SIG-M5 treated with dmso at 0.1 percent for 504 hours (cell line): ENCODE measurements at regions not wholly inside any gene's neighbourhood (a gene's known extent, or its start where the extent isn't known, plus 50 kb on each side); places are given as distances from the start of the nearest gene placed in this dataset.

Source experiments
- DNase-seq: peaks from one replicate; lab custom pipeline; 2025; ENCODE audit not compliant: unreplicated experiment; lab: John Stamatoyannopoulos, UW

- no peak for DNase-seq
Observed at GRCh38 chr7:84821671-84822534, 365.0 kb downstream of the SEMA3D start.

DNA sequence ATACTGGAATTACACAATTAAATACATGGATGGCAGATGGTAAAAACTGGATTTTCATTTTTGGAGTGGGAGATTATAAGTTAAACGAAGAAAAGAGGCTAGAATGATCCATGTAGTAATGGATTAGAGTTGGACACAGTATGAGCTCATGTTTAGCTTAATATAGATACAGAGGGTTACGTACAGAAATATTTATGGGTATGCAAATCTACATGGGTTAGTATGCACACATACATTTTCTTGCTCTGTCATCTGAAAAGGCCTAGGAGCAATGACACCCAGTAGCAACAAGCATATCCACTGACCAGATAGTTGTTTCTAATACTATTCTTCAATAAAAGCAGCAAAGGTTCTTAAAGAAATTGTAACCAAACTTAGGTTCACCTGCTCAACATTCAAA, 366.4 kb downstream of the SEMA3D start:
- DNase-seq, result no peak

DNA sequence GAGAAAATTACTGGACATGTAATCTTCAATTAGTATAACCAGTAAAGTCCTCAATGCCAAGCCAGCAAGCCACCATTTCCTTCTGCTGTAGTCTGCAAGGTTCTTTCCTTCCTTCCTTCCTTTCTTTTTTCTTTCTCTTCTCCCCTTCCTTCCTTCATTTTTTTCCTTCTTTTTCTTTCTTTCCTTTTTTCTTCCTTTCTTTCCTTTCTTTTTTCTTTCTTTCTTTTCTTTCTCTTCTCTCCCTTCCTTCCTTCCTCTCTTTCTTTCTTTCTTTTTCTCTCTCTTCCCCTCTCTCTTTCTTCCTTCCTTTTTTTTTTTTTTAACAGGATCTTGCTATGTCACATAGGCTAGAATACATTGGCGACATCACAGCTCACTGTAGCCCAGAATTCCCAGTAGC, 369.8 kb downstream of the SEMA3D start:
- no peak for DNase-seq

- DNase-seq, result no peak
Observed at GRCh38 chr7:84813376-84813775, 373.5 kb downstream of the SEMA3D start.

DNA sequence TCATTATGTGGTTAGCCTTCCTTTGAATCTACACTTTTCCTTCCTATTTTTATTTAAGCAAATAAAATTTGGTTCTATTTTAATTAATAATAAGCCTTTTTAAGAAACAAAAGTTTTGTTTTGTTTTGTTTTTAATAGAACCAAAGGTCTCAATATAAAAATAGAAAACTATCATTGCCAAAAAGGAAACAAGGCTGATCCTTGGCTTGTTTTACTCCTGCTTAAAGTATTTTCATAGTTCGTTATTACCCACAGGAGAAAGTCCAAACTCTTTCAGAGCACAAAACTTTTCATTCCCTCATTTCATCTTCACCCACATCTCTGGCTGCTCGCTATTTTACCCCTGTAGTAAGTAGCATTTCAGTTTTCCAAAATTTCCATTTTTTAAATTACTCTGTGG, 374.8 kb downstream of the SEMA3D start:
- no peak for DNase-seq

- DNase-seq, result no peak
Observed at GRCh38 chr7:84811362-84811761, 375.5 kb downstream of the SEMA3D start.

- DNase-seq, result no peak
Observed at GRCh38 chr7:84809877-84810276, 377.0 kb downstream of the SEMA3D start.

- DNase-seq, result no peak
Observed at GRCh38 chr7:84803979-84804378, 382.9 kb downstream of the SEMA3D start.

GRCh38 chr7:84801396-84801795, 385.5 kb downstream of the SEMA3D start:
- DNase-seq, result no peak

- DNase-seq, result no peak
Observed at GRCh38 chr7:84800846-84801245, 386.0 kb downstream of the SEMA3D start.

DNA sequence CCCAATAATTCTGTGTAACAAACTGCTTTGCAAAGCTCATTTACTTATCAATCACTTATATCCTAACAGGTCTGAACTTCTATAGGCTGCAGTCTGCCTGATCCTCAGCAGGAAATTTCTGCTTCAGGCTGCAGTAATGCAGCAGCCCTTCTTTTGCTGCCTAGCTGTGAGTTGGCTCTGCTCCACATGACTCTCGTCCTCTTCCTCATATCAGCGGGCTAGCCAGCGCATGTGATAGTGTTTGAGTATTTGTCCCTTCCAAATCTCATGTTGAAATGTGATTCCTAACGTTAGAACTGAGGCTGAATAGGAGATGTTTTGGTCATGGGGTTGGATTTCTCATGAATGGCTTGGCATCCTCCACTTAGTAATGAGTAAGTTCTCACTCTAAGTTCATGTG, 387.8 kb downstream of the SEMA3D start:
- DNase-seq, result no peak

DNA sequence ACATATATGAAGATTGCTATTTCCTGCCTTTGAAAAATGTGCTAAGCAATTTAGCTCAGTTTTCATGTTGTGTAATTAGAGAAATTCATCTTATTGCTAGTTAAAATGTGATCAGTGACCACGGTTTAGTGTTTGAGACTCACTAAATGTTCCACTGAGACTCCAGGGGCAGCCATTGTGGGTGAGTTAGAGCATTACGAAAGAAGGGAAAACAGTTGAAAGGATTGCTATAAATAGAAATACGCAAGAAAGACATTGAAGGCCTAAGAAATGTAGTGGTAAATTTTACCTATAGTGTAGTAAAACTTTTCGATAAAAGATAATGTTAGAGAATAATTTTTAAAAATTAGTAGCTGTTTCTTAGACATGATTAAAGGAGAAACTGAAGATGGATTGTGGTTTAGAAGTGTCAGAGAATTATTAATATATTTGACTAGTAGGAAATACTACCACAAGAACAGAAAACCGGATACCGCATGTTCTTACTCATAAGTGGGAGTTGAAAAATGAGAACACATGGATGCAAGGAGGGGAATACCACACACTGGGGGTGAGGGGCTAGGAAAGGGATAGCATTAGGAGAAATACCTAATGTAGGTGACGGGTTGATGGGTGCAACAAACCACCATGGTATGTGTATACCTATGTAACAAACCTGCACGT, 394.5 kb downstream of the SEMA3D start:
- DNase-seq, result no peak

DNA sequence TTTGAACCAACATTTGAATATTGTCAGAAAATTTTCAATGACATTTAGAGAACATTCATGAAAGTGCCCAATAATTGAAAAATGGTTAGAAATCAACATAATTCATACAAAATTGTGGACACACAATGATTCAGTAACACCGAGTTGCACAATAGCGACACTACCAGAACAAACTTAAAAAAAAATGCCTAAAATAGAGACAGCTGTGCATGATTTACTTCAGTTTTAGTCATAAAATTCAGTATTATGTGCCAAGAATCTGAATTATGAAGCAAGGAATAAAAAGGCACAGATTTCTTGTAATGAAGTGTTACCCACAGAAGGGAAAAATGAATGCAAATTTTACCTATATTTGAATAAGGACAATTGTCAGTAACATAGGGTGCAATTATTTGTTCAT, 396.0 kb downstream of the SEMA3D start:
- no peak for DNase-seq

DNA sequence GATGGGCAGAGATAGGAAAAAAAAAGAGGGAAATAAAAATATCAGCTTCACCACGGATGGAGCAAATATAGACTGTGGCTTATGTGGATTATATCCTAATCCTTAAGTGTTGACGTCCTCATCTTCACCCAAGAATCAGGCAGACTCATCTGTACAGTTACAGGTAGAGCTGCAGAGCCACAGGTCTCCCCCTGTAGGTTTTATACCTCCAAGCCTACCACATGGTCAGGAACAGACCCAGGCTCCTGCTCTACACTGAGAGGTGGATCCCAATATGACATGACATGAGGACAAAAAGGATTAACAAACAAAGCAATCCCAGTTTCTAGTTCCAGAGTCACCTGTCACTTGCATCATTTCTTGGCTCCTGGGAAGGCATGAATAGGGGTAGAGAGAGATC, 400.8 kb downstream of the SEMA3D start:
- DNase-seq, result no peak

GRCh38 chr7:84784450-84784849, 402.4 kb downstream of the SEMA3D start:
- DNase-seq, result no peak

GRCh38 chr7:84783141-84783778, 403.6 kb downstream of the SEMA3D start:
- peak; percentile 3 for DNase-seq

DNA sequence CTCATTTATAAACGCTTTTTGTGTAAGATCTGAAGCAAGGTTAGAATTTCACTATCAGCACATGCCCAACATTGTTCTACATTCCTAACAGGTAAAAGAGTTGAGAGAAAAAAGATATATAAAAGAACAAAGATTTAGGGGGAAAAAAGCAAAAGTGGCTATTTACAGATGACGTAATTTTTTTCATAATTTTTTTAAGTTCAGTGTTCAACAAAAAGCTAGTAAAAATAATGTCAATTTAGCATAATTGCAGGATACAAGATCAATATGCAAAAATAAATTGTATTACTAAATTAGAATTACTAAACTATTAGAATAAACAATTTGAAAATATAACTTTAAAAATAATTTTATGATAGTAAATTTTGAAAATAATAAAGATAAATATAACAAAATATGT, 405.0 kb downstream of the SEMA3D start:
- no peak for DNase-seq

- DNase-seq, result no peak
Observed at GRCh38 chr7:84780158-84781124, 406.4 kb downstream of the SEMA3D start.

- no peak for DNase-seq
Observed at GRCh38 chr7:84757761-84758160, 429.1 kb downstream of the SEMA3D start.

DNA sequence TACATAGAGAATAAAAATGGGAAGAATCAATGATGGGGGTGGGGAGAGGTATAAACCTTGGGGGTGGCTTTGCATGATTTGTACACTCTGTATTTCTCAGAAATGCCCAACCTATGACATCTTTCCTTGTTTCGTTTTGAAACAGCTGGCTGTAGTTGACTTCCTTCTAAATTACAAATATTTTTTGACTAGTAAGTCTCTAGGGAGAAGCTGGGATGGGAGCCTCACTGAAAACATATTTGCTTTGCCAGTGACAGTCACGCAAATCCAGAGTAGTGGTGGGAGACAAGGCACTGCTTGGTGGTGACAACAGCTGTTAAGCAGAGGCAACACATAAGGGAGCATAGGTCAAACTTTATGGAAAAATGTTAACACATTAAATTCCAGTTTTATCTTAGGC, 440.5 kb downstream of the SEMA3D start:
- DNase-seq, result no peak

GRCh38 chr7:84744385-84744784, 442.5 kb downstream of the SEMA3D start:
- DNase-seq, result no peak
